SK-N-SH treated with all-trans-retinoic acid at 6 μM for 48 hours (cell line): ENCODE measurements at regions not wholly inside any gene's neighbourhood (a gene's known extent, or its start where the extent isn't known, plus 50 kb on each side); places are given as distances from the start of the nearest gene placed in this dataset.

Experiments
- ATAC-seq: fragments of 200-7000 bp; cut with Tn5 transposase; 3 replicates; pipeline ENCODE4 v1.9.1; 2020; ENCODE audit warnings: mild to moderate bottlenecking, moderate library complexity
- ARNTL ChIP-seq: fragments of 450-650 bp; formaldehyde crosslinking; IDR thresholded peaks from 2 replicates; pipeline ENCODE4 v1.5.0; 2020; ENCODE audit warnings: low read depth, mild to moderate bottlenecking, moderate library complexity, borderline replicate concordance
- BACH2 ChIP-seq: fragments of 250-450 bp; sonication (Bioruptor Pico); IDR thresholded peaks from 2 replicates; pipeline ENCODE4 v1.9.0; 2021; ENCODE audit warnings: mild to moderate bottlenecking, borderline replicate concordance
- CSDC2 ChIP-seq: fragments of 250-450 bp; sonication (Bioruptor Pico); IDR thresholded peaks from 2 replicates; pipeline ENCODE4 v1.5.0; 2020; ENCODE audit warnings: mild to moderate bottlenecking, moderate library complexity
- ESRRG ChIP-seq: fragments of 250-450 bp; sonication (Bioruptor Pico); IDR thresholded peaks from 2 replicates; pipeline ENCODE4 v1.6.1; 2021; ENCODE audit warnings: mild to moderate bottlenecking
- GLIS3 ChIP-seq: fragments of 250-450 bp; sonication (Bioruptor Pico); IDR thresholded peaks from 2 replicates; pipeline ENCODE4 v1.5.0; 2020; ENCODE audit warnings: mild to moderate bottlenecking, moderate library complexity
- ISL1 ChIP-seq: fragments of 250-450 bp; sonication (Bioruptor Pico); IDR thresholded peaks from 2 replicates; pipeline ENCODE4 v2.1.2; 2022; ENCODE audit warnings: mild to moderate bottlenecking, moderate library complexity
- OSR1 ChIP-seq: fragments of 250-450 bp; sonication (Bioruptor Pico); IDR thresholded peaks from 2 replicates; pipeline ENCODE4 v1.8.0; 2022; ENCODE audit warnings: moderate library complexity, mild to moderate bottlenecking, inconsistent platforms
- PPARA ChIP-seq: fragments of 250-450 bp; sonication (Bioruptor Pico); IDR thresholded peaks from 2 replicates; pipeline ENCODE4 v1.5.0; 2020; ENCODE audit warnings: mild to moderate bottlenecking, borderline replicate concordance
- RARB ChIP-seq: fragments of 250-450 bp; sonication (Bioruptor Pico); IDR thresholded peaks from 2 replicates; pipeline ENCODE4 v1.8.0; 2021; ENCODE audit warnings: mild to moderate bottlenecking, moderate library complexity
- SNAI2 ChIP-seq: fragments of 250-450 bp; sonication (Bioruptor Pico); IDR thresholded peaks from 2 replicates; pipeline ENCODE4 v1.5.0; 2020; ENCODE audit warnings: mild to moderate bottlenecking, moderate library complexity
- TCF4 ChIP-seq: fragments of 250-450 bp; sonication (Bioruptor Pico); IDR thresholded peaks from 2 replicates; pipeline ENCODE4 v1.8.0; 2021; ENCODE audit warnings: mild to moderate bottlenecking, moderate library complexity, borderline replicate concordance
- TOX ChIP-seq: fragments of 250-450 bp; sonication (Bioruptor Pico); IDR thresholded peaks from 2 replicates; pipeline ENCODE4 v1.8.0; 2021; ENCODE audit warnings: mild to moderate bottlenecking, moderate library complexity, borderline replicate concordance
- ZC3H10 ChIP-seq: fragments of 250-450 bp; sonication (Bioruptor Pico); IDR thresholded peaks from 2 replicates; pipeline ENCODE4 v1.5.1; 2021; ENCODE audit warnings: mild to moderate bottlenecking, moderate library complexity
- ZFP3 ChIP-seq: fragments of 250-450 bp; sonication (Bioruptor Pico); IDR thresholded peaks from 2 replicates; pipeline ENCODE4 v1.5.0; 2020; ENCODE audit warnings: mild to moderate bottlenecking, moderate library complexity
- ZFP30 ChIP-seq: fragments of 450-650 bp; formaldehyde crosslinking; IDR thresholded peaks from 2 replicates; pipeline ENCODE4 v1.5.0; 2022; ENCODE audit warnings: mild to moderate bottlenecking, moderate library complexity
- ZNF565 ChIP-seq: fragments of 450-650 bp; formaldehyde crosslinking; conservative IDR thresholded peaks from 2 replicates; pipeline ENCODE4 v1.5.0; 2020; ENCODE audit warnings: low read depth, mild to moderate bottlenecking, moderate library complexity
- ZNF8 ChIP-seq: fragments of 450-650 bp; formaldehyde crosslinking; IDR thresholded peaks from 2 replicates; pipeline ENCODE4 v1.5.0; 2020; ENCODE audit warnings: mild to moderate bottlenecking, moderate library complexity
- TF ChIP-seq, protein P1 (sequence below): fragments of 250-450 bp; sonication (Bioruptor Pico); IDR thresholded peaks from 2 replicates; pipeline ENCODE4 v1.8.0; 2020; ENCODE audit warnings: mild to moderate bottlenecking, moderate library complexity, borderline replicate concordance
- TF ChIP-seq, protein P2 (sequence below): fragments of 250-450 bp; sonication (Bioruptor Pico); IDR thresholded peaks from 2 replicates; pipeline ENCODE4 v1.8.0; 2021; ENCODE audit warnings: low read depth, mild to moderate bottlenecking, moderate library complexity, borderline replicate concordance
- TF ChIP-seq, protein P3 (sequence below): fragments of 250-450 bp; sonication (Bioruptor Pico); IDR thresholded peaks from 2 replicates; pipeline ENCODE4 v1.5.1; 2021; ENCODE audit warnings: mild to moderate bottlenecking, moderate library complexity

DNA sequence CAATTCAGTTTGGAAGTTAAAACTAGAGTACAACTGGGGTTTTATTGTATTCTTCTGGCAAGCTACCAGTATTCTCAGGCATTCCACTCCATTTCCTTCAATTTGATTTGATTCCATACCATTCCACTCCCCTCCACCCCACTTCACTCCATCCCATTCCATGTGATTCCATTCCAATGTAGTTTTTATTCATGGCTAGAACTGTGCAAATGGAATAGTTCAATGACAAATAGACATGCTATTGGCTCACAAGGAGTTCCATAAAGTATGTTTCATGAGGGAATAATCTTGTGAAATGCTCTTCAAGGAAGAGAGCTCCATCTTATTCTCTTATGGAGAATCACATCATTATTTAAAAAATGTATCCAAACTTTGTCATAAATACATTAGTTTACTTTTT is 285.0 kb upstream of the BMP2 start (continued):
- TF ChIP-seq ZFP3 (CRISPR knock-in tag) (no peak), OSR1 (no peak), ISL1 (no peak), TOX (no peak), ARNTL (no peak), GLIS3 (CRISPR knock-in tag) (no peak), BACH2 (no peak), ZNF565 (CRISPR knock-in tag) (no peak), ZC3H10 (no peak), ESRRG (CRISPR knock-in tag) (no peak)
- TF ChIP-seq, protein P1, sequence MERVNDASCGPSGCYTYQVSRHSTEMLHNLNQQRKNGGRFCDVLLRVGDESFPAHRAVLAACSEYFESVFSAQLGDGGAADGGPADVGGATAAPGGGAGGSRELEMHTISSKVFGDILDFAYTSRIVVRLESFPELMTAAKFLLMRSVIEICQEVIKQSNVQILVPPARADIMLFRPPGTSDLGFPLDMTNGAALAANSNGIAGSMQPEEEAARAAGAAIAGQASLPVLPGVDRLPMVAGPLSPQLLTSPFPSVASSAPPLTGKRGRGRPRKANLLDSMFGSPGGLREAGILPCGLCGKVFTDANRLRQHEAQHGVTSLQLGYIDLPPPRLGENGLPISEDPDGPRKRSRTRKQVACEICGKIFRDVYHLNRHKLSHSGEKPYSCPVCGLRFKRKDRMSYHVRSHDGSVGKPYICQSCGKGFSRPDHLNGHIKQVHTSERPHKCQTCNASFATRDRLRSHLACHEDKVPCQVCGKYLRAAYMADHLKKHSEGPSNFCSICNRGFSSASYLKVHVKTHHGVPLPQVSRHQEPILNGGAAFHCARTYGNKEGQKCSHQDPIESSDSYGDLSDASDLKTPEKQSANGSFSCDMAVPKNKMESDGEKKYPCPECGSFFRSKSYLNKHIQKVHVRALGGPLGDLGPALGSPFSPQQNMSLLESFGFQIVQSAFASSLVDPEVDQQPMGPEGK = no peak
- TF ChIP-seq, protein P2, sequence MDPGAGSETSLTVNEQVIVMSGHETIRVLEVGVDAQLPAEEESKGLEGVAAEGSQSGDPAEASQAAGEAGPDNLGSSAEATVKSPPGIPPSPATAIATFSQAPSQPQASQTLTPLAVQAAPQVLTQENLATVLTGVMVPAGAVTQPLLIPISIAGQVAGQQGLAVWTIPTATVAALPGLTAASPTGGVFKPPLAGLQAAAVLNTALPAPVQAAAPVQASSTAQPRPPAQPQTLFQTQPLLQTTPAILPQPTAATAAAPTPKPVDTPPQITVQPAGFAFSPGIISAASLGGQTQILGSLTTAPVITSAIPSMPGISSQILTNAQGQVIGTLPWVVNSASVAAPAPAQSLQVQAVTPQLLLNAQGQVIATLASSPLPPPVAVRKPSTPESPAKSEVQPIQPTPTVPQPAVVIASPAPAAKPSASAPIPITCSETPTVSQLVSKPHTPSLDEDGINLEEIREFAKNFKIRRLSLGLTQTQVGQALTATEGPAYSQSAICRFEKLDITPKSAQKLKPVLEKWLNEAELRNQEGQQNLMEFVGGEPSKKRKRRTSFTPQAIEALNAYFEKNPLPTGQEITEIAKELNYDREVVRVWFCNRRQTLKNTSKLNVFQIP (CRISPR knock-in tag) = no peak

DNA sequence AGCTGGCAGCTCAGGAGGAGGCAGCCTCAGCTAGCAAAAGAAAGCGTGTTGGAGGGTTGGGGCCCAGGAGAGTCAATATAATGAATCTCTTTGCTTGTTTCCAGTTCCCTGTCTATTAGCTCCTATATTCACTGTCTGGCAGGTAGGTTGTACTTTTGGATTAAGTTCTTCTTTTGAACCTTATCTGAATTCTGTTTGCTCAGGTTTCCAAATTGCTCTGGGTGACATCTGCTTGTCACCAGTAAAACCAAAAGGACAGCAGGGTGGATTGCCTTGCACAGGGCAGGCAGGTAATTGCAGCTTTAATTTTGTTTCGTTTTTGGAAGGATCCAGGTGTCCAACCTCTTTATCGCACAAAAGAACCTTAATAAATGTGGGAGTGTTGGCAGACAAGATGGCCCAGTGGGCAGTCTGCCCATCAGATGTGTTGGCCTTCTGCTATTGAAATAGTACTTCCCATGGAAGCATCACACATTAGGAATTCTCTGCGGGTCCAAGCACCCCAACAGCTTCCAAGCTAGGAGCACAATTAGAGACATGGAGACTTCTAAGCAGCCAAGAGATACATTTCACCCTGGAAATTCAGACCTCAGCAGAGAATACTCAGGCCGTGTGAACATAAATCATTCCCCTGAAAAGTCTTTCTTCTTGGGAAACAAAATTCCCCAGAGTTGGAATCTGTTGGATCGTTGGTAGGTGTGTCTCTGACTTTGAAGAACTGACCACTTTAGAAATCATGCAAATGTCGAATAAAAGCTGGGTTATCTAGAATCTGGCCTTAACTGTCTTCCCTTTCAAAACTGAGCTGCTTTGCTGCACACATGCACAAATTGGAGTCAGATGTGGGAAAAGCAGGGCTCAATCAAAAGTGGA is 286.9 kb upstream of the BMP2 start:
- TF ChIP-seq ZNF8 (CRISPR knock-in tag) (no peak), ZFP30 (no peak), TCF4 (CRISPR knock-in tag) (no peak), ARNTL (no peak), ZFP3 (CRISPR knock-in tag) (no peak), OSR1 (no peak), RARB (CRISPR knock-in tag) (no peak), ISL1 (no peak), CSDC2 (no peak), SNAI2 (CRISPR knock-in tag) (no peak)
- TF ChIP-seq, protein P2 (CRISPR knock-in tag) = no peak
- TF ChIP-seq, all 23 proteins: peak for 0
- ATAC-seq = no peak

DNA sequence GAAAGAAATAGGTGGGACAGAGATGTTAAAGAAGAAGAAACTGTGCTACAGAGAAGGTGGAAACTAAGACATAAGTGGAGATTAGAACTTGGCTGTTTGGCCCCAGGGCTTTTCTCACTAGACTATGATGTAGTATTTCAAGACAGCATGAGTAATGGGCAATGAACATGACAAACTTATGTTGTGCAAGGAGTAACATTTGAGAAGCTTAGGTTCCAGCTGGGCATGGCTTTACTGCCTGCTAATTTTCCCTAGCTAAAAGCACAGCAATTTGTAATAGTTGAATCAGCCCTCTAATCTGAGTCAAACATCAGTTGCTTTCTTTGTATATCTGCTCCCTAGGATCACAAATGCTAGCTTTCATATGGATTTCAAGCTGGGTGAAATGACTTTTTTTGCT is 294.3 kb upstream of the BMP2 start:
- no peak for ATAC-seq
- TF ChIP-seq, protein P3, sequence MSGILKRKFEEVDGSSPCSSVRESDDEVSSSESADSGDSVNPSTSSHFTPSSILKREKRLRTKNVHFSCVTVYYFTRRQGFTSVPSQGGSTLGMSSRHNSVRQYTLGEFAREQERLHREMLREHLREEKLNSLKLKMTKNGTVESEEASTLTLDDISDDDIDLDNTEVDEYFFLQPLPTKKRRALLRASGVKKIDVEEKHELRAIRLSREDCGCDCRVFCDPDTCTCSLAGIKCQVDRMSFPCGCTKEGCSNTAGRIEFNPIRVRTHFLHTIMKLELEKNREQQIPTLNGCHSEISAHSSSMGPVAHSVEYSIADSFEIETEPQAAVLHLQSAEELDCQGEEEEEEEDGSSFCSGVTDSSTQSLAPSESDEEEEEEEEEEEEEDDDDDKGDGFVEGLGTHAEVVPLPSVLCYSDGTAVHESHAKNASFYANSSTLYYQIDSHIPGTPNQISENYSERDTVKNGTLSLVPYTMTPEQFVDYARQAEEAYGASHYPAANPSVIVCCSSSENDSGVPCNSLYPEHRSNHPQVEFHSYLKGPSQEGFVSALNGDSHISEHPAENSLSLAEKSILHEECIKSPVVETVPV (CRISPR knock-in tag) = no peak
- TF ChIP-seq TOX = no peak
- no peak for TF ChIP-seq ZFP3 (CRISPR knock-in tag)
- TF ChIP-seq BACH2 = no peak
- no peak for TF ChIP-seq CSDC2
- no peak for TF ChIP-seq ZFP30
- TF ChIP-seq TCF4 (CRISPR knock-in tag) = no peak
- no peak for TF ChIP-seq ARNTL
- TF ChIP-seq, protein P2 (CRISPR knock-in tag) = no peak
- no peak for TF ChIP-seq PPARA (CRISPR knock-in tag)
- no peak for TF ChIP-seq RARB (CRISPR knock-in tag)
- no peak for TF ChIP-seq ZNF565 (CRISPR knock-in tag)
- no peak for TF ChIP-seq ZNF8 (CRISPR knock-in tag)
- no peak for TF ChIP-seq GLIS3 (CRISPR knock-in tag)
- TF ChIP-seq OSR1 = no peak
- TF ChIP-seq, protein P1 = no peak
- TF ChIP-seq ESRRG (CRISPR knock-in tag) = no peak
